Ishikawa (cell line): ENCODE measurements at regions not wholly inside any gene's neighbourhood (a gene's known extent, or its start where the extent isn't known, plus 50 kb on each side); places are given as distances from the start of the nearest gene placed in this dataset.

Source experiments
- EGR1 ChIP-seq: IDR thresholded peaks from 2 replicates; pipeline ENCODE4 v1.6.1; 2012
- MAX ChIP-seq: IDR thresholded peaks from 2 replicates; pipeline ENCODE4 v1.6.1; 2012
- REST ChIP-seq: IDR thresholded peaks from 2 replicates; pipeline ENCODE4 v1.6.1; 2012; ENCODE audit warnings: low read depth, mild to moderate bottlenecking
- YY1 ChIP-seq: IDR thresholded peaks from 2 replicates; pipeline ENCODE4 v1.6.1; 2012; ENCODE audit warnings: low read depth
- TF ChIP-seq, protein P1 (sequence below): IDR thresholded peaks from 2 replicates; pipeline ENCODE4 v1.6.1; 2012

DNA sequence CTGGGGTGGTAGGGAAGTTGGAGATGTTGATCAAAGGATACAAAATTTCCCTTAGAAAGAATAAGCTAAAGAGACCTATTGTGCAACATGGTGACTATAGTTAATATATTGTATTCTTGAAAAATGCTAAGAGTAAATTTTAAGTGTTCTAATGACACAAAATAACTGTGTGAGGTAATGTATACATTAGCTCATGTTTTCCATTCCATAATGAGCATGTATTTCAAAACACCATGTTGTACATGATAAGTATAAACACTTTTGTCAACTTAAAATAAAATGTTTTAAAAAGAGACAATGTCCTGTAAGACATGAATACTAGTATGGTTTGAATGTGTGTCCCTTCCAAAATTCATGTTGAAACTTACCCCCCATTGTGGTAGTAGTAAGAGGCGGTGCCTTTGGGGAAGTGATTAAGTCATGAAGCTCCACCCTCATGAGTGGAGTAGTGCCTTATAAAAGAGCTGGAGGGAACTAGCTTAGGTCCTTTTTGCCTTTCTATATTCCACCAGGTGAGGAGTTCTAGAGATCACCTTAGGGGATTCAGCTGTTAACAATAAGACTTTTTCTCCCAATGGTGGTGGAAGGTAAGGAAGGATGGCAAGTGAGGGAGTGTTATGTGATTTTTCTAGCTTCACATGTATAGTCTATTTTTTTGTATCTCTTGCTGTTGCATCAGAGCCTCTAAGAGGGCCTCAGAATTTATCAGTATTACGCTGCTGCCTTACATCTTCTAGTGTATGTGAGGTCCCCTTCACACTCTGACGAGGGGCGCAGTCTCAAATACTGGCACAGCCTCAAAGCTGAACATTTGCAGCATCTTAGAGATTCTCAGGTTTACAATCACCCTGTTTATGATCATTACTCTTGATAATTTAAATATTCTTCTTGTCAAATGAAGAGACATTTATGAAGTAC lies 94.9 kb upstream of the NREP start:
- no peak for TF ChIP-seq YY1
- TF ChIP-seq, protein P1, sequence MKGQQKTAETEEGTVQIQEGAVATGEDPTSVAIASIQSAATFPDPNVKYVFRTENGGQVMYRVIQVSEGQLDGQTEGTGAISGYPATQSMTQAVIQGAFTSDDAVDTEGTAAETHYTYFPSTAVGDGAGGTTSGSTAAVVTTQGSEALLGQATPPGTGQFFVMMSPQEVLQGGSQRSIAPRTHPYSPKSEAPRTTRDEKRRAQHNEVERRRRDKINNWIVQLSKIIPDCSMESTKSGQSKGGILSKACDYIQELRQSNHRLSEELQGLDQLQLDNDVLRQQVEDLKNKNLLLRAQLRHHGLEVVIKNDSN, result no peak
- TF ChIP-seq MAX, result no peak
- no peak for TF ChIP-seq EGR1
- TF ChIP-seq REST, result no peak
